ENCODE measurements at regions not wholly inside any gene's neighbourhood (a gene's known extent, or its start where the extent isn't known, plus 50 kb on each side); places are given as distances from the start of the nearest gene placed in this dataset.

DNA sequence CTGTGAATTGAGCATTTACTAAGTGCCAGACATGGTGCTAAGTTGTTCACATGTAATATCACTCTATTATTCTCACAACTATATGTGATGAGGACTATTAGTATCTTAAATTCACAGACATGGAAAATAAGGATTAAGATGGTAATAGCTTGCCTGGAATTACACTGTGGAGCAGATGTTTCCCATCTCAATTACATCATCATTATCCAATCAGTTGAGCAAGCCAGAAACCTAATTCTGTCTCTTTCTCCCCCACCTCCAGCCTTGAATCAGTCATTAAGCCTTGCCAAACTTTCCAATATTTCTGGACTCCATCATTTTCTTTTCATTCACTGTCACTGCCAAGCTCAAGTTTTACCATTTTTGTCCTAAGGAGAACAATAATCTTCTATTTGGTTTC lies 287.8 kb upstream of the KITLG start:
- TF ChIP-seq EZH2 (IDR thresholded peaks at IDR 0.05) (no peak), POLR2AphosphoS5 (IDR thresholded peaks at IDR 0.05; ENCODE audit: borderline replicate concordance, low read depth, low read length) (no peak)

Measured in SK-N-MC (cell line).